ENCODE measurements at regions not wholly inside any gene's neighbourhood (a gene's known extent, or its start where the extent isn't known, plus 50 kb on each side); places are given as distances from the start of the nearest gene placed in this dataset.

GRCh38 chr1:4087530-4088420 is 187.7 kb upstream of the C1orf174 start:
- peak; percentile 42 for DNase-seq (ENCODE audit: low read depth)

DNA sequence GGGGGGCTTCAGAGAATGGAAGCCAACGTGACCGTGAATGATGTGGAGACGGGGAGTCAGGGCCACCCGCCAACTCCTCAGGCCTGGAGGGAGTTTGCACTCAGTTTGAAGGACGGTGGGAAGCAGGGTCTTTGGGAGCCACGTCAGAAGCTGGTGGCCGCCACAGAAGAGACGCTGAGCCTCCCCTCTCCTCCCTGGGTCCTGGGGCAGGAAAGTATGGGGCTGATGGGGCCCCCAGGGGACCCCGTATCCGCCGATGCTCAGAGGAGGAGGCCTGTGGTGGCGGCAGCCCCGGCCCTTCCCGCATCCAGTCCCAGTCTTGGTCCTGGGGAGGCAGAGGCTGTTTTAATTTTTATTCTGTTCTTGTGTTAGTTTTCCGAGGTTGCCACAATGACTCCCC is 188.6 kb upstream of the C1orf174 start:
- DNase-seq (ENCODE audit: low read depth), result no peak

DNA sequence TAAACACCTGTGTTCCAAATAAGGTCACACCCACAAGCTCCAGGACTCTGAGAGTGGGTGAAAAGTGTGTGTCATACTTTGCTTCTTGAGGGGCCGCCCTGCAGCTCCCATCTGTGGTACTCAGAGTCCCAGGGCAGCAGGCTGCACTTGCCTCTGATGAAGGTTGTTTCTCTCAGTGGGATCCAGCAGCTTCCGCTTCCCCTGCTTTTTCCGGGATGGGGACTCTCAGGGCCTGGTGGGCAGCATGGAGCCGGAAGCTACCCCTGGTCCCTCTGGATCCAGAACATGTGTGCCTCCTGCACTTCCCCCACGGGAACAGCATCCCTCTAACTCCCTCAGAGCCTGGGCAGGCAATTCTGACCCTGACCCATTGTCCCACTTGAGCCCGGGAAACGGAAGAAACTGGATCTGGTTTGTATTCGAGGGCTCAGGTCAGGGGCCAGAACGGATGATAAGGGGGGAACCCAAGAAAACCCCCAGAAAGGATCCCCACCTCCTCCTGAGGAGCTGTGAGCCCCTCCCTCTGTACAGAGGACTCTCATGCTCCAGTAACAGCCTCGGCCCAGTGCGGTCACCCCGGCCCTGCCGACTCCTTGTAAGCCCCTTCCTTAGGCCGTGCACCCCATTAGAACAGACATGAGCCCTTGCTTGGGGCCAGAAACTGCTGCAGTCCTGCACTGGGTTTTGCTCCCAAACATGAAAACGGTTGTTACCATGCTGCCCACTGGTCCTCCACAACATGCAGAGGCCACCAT is 189.5 kb upstream of the C1orf174 start:
- DNase-seq (ENCODE audit: low read depth), result no peak

GRCh38 chr1:4090556-4090955 is 190.5 kb upstream of the C1orf174 start:
- DNase-seq (ENCODE audit: low read depth), result no peak

- DNase-seq (ENCODE audit: low read depth), result no peak
These were observed 191.0 kb upstream of the C1orf174 start for GRCh38 chr1:4090976-4091660.

- no peak for DNase-seq (ENCODE audit: low read depth)
These were observed 191.9 kb upstream of the C1orf174 start for GRCh38 chr1:4091996-4092395.

GRCh38 chr1:4093856-4094565 is 193.9 kb upstream of the C1orf174 start:
- DNase-seq (ENCODE audit: low read depth), result no peak

GRCh38 chr1:4095433-4095971 is 195.4 kb upstream of the C1orf174 start:
- DNase-seq (ENCODE audit: low read depth), result no peak

- DNase-seq (ENCODE audit: low read depth), result no peak
These were observed 201.5 kb upstream of the C1orf174 start for GRCh38 chr1:4101459-4102161.

DNA sequence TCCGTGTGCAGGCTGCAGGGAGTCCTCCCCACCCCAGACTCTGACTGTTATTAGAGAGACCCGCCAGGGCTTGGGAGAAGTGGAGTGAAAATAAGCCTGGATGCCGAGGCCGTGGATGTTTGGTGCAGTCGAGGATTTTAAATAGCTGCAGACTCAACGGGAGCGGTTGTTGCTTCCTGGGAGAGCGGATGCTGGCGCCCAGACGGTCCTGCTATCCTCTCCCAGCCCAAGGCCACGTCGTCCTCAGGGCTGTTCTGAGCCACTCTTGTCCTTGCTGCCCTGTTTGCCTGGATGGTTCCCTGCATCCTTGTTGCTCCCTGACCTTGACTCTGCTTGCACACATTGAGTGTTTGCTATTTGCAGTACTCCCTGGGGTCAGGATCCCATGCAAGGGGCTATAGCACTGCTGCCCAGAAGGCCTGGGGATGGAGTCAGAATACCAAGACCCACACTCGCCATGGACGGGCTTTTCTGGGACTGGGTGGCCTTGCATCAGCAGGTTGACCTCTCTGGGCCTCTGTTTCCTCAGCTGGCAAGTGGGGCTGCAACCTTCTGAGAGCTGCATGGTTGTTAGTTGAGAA is 205.3 kb upstream of the C1orf174 start:
- DNase-seq (ENCODE audit: low read depth), result no peak

GRCh38 chr1:4106731-4107130 is 206.7 kb upstream of the C1orf174 start:
- DNase-seq (ENCODE audit: low read depth), result no peak

DNA sequence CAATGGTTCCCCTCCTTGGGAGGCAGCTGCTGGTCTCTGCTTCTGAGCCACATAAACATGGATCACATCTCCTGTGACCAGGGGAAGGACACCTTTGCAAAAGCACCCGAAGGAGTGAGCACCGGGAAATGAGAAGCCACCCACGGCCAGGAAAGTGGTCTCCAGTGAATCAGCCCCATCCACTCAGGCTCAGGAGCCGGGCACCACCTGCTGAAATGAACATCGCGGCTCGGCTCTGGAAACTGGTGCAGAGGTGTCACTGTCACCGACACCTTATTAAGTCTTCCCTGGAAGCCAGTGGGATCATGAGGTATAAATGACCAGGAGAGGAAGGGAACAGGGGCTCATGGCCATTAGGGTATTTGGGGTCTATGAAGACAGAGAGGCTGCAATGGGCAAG is 207.2 kb upstream of the C1orf174 start:
- DNase-seq (ENCODE audit: low read depth), result no peak

DNA sequence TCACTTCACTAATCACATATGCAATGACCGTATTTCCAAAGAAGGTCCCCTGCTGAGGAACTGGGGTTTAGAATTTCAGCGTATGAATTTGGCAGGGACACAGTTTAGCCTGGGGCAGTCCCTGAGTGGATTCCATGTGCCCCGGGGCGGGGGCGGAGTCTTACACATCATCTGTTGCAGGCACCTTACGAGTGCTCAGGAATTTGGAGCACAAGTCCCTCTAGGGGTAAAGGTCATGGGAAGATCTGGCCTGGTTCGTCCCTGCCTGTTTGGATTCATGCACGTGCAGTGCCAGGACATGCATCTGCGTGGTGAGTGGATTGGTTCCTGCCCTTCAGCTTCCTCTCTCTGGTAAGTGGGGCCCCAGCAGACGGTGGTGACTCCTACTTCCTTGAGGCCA is 208.3 kb upstream of the C1orf174 start:
- DNase-seq (ENCODE audit: low read depth), result peak; percentile 8

- no peak for DNase-seq (ENCODE audit: low read depth)
These were observed 208.9 kb upstream of the C1orf174 start for GRCh38 chr1:4108758-4109627.

DNA sequence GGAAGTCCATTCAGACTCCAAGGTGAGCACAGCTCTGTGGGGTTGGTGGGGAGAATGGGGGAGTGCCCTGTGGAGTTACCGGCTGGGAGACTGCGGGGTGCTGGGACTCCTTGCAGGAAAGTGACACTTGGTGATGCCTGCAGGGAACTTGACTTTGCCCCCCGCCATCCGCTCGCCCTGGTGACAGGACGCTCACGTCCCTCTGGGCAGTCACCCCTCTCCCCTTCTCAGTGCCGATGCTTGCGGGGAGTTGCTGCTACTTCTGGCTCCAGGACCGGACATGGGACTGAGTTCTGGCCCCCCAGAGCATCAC is 209.5 kb upstream of the C1orf174 start:
- no peak for DNase-seq (ENCODE audit: low read depth)

GRCh38 chr1:4110888-4111287 is 210.8 kb upstream of the C1orf174 start:
- DNase-seq (ENCODE audit: low read depth), result no peak

DNA sequence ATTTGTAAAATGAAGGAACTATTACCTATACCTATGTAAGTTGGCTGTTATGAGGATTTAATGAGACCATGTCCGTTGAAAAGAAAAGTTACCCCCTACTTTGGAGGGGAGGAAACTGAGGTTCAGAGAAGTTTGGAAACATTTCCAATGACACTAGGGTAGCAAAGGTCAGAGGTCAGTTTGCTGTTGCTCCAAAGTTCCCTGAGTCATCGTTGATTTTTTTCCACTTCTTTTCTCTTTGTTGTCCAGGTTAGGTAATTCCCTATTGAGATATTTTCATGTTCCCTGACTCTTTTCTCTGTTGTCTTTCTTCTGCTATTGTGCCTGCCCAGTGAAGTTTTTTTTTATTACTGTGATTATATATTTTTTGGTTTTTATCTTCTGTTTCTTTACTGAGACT is 213.8 kb upstream of the C1orf174 start:
- no peak for DNase-seq (ENCODE audit: low read depth)

- no peak for DNase-seq (ENCODE audit: low read depth)
These were observed 215.3 kb upstream of the C1orf174 start for GRCh38 chr1:4115191-4115900.

- no peak for DNase-seq (ENCODE audit: low read depth)
These were observed 217.1 kb upstream of the C1orf174 start for GRCh38 chr1:4117196-4117595.

Measured in HT1080 (cell line).